Prostate gland (tissue), 2 donors: ENCODE measurements at regions not wholly inside any gene's neighbourhood (a gene's known extent, or its start where the extent isn't known, plus 50 kb on each side); places are given as distances from the start of the nearest gene placed in this dataset.

Experiments
- POLR2A ChIP-seq: fragments of 450-650 bp; IDR thresholded peaks from one replicate; pipeline ENCODE4 v1.6.1; 2016; ENCODE audit warnings: antibody characterized with exemption, mild to moderate bottlenecking
- POLR2AphosphoS5 ChIP-seq: sonication (generic); formaldehyde crosslinking; IDR thresholded peaks from one replicate; pipeline ENCODE4 v1.6.1; 2017; ENCODE audit warnings: antibody characterized with exemption
- TF ChIP-seq, protein P1 (sequence below), 4 experiments: fragments of 200-600 bp in 2 of 4; fragments of 450-650 bp in 2 of 4; sonication (generic) in 2 of 4; IDR thresholded peaks; 1 replicate in 3 of 4; 2 replicates in 1 of 4; pipeline ENCODE4 v1.5.1; 2016 to 2019; ENCODE audit warnings: antibody characterized with exemption in 4 of 4, mild to moderate bottlenecking in 2 of 4, moderate library complexity in 2 of 4

DNA sequence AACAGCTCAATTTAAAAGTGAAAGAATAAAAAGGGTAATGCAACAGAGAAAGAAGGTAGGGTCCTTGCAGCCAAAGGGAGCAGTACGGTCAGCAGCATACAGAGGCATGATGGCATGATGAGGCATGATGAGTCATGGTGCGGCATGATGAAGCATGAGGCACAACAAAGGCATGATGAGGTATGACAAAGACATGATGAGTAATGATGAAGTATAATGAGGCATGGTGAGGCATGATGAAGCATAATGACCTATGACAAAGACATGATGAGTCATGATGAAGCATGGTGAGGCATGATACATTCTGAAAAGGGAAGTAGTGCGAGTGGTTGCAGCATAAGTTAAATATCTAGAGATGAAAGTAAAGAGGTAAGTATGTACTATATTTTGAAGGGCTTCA is 673.2 kb downstream of the TMEM182 start:
- TF ChIP-seq, protein P1, sequence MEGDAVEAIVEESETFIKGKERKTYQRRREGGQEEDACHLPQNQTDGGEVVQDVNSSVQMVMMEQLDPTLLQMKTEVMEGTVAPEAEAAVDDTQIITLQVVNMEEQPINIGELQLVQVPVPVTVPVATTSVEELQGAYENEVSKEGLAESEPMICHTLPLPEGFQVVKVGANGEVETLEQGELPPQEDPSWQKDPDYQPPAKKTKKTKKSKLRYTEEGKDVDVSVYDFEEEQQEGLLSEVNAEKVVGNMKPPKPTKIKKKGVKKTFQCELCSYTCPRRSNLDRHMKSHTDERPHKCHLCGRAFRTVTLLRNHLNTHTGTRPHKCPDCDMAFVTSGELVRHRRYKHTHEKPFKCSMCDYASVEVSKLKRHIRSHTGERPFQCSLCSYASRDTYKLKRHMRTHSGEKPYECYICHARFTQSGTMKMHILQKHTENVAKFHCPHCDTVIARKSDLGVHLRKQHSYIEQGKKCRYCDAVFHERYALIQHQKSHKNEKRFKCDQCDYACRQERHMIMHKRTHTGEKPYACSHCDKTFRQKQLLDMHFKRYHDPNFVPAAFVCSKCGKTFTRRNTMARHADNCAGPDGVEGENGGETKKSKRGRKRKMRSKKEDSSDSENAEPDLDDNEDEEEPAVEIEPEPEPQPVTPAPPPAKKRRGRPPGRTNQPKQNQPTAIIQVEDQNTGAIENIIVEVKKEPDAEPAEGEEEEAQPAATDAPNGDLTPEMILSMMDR (IDR thresholded peaks at IDR 0.05): no peak
- TF ChIP-seq POLR2A (no peak), POLR2AphosphoS5 (no peak)
